HG02759 (cell line): ENCODE measurements at regions not wholly inside any gene's neighbourhood (a gene's known extent, or its start where the extent isn't known, plus 50 kb on each side); places are given as distances from the start of the nearest gene placed in this dataset.
A peak's percentile ranks its signal among the peaks of the same experiment; 100 is the strongest.
"Not testable (repeated sequence)": the region's sequence is repeated elsewhere in the genome, so short reads cannot be mapped to it uniquely, and the experiment has no call there.

ENCODE experiments used
- ATAC-seq: cut with Tn5 transposase; IDR thresholded peaks from one replicate; pipeline ENCODE4 v1.9.1; 2021; ENCODE audit warnings: mild to moderate bottlenecking, moderate library complexity; ENCODE audit not compliant: unreplicated experiment

DNA sequence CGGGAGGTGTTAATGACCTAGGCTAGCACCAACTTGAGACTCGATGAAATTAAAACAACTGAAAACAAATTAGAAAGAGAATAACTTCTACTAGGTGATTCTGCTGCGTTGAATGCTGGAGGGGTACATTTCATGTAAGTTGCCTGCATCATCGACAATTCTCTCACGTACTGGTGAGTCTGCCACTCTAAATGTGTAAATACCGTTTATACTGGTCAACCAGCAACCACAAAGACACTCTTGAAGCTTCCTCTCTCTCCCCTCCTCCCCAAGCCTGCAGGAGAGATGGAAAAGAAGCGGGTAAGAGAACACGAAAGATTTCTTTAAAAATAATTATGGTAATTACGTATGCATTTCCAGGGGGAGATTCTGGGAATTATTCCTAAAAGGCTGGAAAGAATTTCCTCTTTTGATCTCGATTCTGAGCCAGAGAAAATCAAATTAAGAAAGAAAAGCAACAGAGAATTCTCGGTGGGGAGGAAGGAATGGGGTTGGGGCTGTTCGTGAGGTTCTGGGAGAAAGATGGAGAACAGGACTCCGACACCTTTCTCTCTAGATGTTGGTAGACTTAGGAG, 68.6 kb upstream of the MRTFB start:
- ATAC-seq, result no peak

DNA sequence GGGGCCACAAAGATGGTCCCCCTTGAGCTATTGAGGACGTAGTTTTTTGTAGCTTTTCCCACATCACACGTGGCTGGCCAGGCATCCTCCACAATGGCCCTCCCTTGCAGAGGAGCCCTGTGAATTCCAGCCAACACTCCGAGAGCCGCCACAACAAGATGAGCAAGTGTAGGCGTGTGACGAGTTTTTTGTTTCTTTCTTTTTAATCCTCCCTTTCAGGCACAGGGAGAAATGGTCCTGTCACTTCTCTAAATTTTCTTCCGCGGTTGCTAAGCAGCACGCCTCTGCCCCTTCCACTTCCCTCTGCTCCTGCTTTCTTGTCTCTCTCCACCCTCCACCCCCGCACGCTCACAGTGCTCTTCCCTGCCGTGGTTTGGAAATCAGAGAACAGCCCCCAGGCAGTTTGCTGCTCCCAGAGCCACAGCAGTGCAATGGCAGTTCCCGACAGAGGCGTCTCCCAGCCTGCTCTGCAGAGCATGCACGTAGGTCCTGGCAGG, 68.0 kb upstream of the MRTFB start:
- ATAC-seq, result no peak

DNA sequence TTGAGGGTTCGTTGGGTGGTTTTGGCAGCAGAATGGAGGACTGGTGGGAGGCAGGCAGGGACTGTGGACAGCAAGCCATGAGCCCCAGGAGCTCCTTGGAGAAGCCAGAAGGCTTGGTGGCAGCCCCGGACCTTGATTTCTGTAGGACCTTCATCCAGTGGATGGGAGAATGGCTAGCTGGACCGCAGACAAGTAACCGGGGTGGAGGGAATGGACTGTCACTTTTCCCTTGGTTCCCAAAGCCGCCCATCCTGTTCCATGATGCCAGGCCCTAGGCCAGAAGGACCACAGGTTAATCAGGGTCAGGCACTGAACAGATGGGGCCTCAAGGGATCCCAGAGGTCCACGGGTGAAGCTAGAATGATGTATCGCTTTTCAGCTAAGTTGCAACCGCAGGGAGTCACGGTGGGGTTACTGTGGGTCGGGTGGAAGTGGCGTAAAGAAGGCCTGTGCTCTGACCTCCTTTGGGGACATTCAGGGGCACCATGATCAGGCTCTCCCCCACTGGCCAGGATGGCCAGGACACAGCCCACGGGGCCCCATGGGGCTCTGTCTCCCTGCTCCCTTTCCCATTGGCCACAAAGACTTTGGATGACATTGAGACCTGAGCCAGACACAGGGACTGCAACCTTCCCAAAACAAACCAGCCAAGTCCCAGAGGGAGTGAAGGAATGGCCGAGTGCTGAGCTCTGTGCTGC, 66.9 kb upstream of the MRTFB start:
- ATAC-seq, result no peak

DNA sequence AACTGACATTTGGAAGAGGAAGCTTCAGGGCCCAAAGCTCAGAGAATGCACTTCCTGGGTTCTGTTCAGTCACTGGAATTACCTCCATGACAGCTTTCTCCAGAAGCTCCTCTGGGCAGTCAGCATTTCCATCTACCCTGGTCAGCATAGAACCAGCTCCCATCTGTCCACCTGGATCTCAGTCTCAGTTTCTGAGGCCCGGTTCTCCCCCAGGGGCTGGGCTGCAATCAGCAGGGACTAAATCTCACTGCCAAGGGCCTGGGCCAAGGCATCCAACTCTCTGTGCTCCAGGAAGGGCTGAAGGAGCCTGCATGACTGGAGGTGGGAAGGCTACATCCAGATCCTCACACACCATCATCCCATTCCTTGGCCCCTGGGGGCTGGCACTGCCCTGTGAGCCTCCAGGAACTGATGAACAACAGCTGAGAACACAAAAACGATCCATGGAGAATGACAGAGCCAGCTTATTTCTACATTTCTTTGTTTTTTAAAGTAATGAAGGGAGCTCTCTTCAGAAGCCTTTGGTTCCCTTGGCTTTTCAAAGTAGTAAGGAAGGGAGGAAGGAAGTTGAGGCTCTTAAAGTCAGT, 66.3 kb upstream of the MRTFB start:
- ATAC-seq, result no peak

DNA sequence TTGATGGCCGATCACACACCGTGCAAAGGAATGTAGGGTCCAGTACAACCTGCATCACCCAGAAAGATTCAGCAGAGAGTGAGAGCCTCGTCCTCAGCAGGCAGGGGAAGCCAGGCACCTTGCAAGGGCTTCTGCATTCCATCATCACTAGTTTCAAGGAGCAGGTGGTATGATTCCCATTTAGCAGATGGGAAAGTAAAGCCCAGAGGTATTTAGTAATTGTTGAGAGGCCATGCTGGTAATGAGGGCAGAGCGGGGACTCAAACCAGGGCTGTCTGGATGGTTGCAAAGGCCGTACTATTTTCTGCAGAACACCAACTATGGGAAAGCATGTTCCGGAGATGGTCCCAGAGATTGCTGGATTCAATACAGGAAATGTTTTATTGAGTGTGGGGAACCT, 65.8 kb upstream of the MRTFB start:
- no peak for ATAC-seq

GRCh38 chr16:14007450-14007849, 63.7 kb upstream of the MRTFB start:
- ATAC-seq, result peak; percentile 58

GRCh38 chr16:14011001-14011400, 60.1 kb upstream of the MRTFB start:
- ATAC-seq, result no peak

DNA sequence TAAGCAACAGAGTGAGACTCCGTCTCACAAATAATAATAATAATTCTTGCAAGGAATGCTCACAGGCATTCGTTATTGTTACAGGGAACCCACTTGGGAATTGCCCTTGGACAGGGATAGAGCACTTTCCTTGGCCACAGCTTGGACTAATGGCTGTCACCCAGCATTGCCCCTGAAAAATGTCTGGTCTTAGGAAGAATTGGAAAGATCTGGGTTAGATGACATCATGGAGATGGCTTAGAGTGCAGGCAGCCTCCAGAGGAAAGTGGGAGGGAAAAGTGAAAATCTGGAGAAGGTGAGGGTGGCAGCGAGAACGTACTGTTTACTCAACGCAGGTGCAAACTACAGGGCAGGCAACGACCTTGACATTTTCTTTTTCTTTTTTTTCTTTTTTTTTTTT, 59.3 kb upstream of the MRTFB start:
- ATAC-seq, result no peak

DNA sequence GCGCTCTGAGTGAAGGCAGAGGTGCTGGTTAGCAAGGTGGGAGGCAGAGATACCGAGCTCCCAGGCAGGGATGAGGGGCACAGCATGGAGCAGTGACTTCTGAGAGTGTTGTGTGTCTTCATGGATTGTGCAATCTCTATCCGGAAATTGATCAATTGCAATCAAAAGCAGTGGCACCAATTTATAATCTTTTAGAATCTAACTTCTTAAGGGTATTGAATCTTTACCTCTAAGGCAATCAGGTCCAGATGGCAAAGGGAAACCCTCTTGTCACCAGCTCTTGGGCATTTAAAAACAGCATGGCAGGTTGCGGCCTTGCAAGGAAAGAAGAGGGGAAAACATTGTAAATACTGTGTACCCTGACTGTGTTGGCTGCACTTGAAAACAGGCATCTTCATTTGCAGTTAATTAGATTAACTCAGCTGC, 58.0 kb upstream of the MRTFB start:
- ATAC-seq, result no peak

DNA sequence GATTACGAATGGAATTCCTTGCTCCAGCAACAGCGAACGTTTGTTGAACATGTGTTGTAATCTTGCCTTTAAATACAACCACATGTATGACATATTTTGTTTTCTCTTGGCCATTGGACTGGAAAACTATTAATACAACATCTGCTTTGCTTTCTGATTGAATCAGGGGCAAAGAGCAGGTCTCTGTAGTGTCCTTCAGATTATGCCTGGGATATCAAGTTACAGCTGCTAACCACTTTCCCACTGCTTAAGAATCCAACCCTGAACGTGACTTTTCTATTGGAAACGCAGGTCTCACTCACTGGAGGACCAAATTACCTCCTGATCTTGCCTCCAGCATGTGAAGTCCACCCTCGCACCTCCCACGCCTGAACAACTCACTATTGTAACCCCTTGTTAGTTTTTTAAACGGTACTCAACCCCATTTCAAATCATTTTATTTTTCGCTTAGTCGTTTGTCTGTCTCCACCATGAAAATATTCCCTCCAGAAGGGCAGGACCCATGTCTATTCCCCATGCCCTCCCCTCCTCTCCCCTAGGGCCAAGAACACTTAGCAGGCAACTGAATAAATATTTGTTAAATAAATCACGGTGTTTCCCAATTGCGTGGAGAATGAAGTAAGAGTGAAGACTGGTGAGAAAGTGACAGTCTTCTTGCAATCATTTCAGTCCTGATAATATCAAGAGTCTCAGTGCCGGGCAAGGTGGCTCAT, 57.4 kb upstream of the MRTFB start:
- no peak for ATAC-seq

DNA sequence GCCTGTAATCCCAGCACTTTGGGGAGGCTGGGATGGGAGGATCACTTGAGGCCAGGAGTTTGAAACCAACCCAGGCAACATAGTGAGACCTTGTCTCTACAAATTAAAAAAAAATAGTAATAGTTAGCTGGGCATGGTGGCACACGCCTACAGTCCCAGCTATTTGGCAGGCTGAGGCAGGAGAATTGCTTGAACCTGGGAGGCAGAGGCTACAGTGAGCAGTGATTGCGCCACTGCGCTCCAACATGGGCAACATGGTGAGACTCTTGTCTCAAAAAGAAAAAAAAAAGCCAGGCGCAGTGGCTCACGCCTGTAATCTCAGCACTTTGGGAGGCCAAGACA, 56.9 kb upstream of the MRTFB start:
- ATAC-seq, result no peak

DNA sequence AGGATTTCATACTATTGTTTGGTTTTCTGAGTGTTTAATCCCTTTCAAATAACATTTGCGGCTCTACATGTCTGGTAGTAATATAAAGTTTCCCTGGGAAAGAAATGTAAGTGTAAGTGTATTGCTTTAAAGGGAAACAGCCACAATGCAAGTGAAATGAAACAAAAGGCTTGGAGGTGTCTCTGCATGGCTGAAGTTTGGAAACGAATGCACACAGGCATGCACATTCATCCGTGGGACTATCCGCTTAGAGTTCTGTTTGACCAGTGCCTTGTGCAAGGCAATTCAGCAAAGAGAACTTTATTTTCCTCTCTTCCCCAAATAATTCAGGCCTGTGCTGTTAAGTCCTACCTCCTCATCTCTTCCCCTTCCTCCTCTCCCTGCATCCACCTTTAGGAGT, 56.1 kb upstream of the MRTFB start:
- ATAC-seq, result no peak

GRCh38 chr16:14015461-14015860, 55.7 kb upstream of the MRTFB start:
- ATAC-seq, result no peak

GRCh38 chr16:14015948-14016347, 55.2 kb upstream of the MRTFB start:
- no peak for ATAC-seq

DNA sequence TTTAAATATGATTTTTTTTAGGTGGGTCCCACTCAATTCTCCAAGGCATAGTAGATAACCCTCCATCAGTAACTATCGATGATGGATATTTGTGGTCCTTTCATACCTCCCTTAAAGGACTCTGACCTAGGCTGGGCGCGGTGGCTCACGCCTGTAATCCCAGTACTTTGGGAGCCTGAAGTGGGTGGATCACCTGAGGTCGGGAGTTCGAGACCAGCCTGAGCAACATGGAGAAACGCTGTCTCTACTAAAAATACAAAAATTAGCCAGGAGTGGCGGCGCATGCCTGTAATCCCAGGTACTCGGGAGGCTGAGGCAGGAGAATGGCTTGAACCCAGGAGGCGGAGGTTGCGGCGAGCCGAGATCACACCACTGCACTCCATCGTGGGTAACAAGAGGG, 54.8 kb upstream of the MRTFB start:
- ATAC-seq, result not testable (repeated sequence)

DNA sequence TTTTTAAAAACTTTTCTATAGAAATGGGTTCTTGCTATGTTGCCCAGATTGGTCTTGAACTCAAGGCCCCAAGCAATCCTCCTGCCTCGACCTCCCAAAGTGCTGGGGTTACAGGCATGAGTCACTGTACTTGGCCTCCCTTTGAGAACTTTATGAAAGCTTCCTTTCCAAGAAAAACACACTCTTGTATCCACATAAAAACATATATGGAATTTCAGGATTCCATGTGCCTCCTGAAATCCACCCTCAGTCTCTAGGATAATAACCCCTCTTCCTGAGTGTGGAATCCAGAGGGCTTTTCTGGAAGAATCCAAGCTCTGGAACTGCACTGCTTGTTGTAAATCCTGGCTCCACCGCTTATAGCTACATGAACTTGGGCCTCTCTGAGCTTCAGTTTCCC, 53.2 kb upstream of the MRTFB start:
- ATAC-seq, result no peak

- no peak for ATAC-seq
These were observed 52.3 kb upstream of the MRTFB start for GRCh38 chr16:14018851-14019250.

- no peak for ATAC-seq
These were observed 51.0 kb upstream of the MRTFB start for GRCh38 chr16:14020141-14020540.
